ENCODE measurements at regions not wholly inside any gene's neighbourhood (a gene's known extent, or its start where the extent isn't known, plus 50 kb on each side); places are given as distances from the start of the nearest gene placed in this dataset.
"Not testable (repeated sequence)": the region's sequence is repeated elsewhere in the genome, so short reads cannot be mapped to it uniquely, and the experiment has no call there.

GRCh38 chr6:112437058-112437457 lies 89.9 kb downstream of the RFPL4B start:
- no peak for ATAC-seq (ENCODE audit: low read depth)
- Mint-ChIP-seq H3K27me3 (no peaks in the 10 kb centered on the region), H3K4me3 (no peak overlapping the region), H3K27ac (no peak overlapping the region), H3K9me3 (no peaks in the 10 kb centered on the region), H3K36me3 (no peaks in the 10 kb centered on the region), H3K4me1 (no peaks in the 10 kb centered on the region)
- no peak for DNase-seq (ENCODE audit: low spot score in 2 of 2)

DNA sequence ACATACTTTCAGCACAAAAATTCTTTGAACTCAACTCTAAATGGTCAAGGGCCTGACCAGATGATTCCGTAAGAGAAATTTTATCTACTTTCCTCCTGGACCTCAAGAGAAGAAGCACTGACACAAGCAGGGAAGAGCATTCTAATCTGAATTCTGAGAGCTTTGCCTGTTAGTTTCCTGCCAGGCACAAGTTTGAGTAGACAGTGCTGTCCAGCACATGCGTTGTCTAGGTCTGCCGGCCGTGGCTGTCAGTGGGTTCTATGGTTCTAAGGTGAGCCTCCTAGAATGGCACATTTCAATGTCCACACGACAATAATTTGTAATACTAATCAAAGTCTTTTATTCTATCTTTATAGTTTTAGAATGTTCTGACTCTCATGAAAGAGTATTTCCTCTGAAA lies 91.9 kb downstream of the RFPL4B start:
- H3K9me3 Mint-ChIP-seq: no peaks in the 10 kb centered on the region
- no peaks in the 10 kb centered on the region for H3K27me3 Mint-ChIP-seq
- no peak overlapping the region for H3K27ac Mint-ChIP-seq
- ATAC-seq (ENCODE audit: low read depth) (no peak), DNase-seq (ENCODE audit: low spot score in 2 of 2) (no peak)
- H3K36me3 Mint-ChIP-seq: no peaks in the 10 kb centered on the region
- no peak overlapping the region for H3K4me3 Mint-ChIP-seq
- H3K4me1 Mint-ChIP-seq: no peaks in the 10 kb centered on the region

- Mint-ChIP-seq H3K27ac (no peak overlapping the region), H3K36me3 (no peaks in the 10 kb centered on the region), H3K4me3 (no peak overlapping the region), H3K27me3 (no peaks in the 10 kb centered on the region), H3K4me1 (no peaks in the 10 kb centered on the region), H3K9me3 (no peaks in the 10 kb centered on the region)
- DNase-seq (ENCODE audit: low spot score in 2 of 2): no peak
- ATAC-seq (ENCODE audit: low read depth): no peak
Measured at GRCh38 chr6:112439432-112439831, 92.3 kb downstream of the RFPL4B start.

DNA sequence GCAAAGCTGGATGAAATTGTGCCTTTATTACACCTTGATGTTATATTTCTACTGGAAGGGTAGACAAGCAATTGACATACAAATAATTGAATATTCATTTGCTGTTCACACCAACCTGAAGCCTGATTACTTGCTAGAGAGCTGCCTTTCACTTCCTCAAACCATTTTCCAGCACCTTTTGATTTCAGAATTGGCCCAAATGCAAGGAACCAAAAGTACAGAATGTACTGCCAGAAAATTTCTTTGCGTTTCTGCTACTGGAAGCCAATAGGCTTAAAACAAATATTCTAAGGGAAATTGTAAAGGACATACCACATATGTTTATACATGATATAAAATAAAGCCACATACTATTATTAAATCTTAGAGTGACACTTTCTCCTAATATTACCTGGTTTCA lies 94.5 kb downstream of the RFPL4B start:
- no peaks in the 10 kb centered on the region for H3K4me1 Mint-ChIP-seq
- ATAC-seq (ENCODE audit: low read depth): no peak
- DNase-seq (ENCODE audit: low spot score in 2 of 2): no peak

GRCh38 chr6:112443179-112444065 lies 96.3 kb downstream of the RFPL4B start:
- no peak for DNase-seq (ENCODE audit: low spot score in 2 of 2)
- Mint-ChIP-seq H3K4me3 (no peak overlapping the region), H3K9me3 (peaks cover 1% of the 10 kb centered on the region), H3K27me3 (peaks cover 2% of the 10 kb centered on the region), H3K36me3 (no peaks in the 10 kb centered on the region), H3K4me1 (no peaks in the 10 kb centered on the region), H3K27ac (no peak overlapping the region)
- ATAC-seq (ENCODE audit: low read depth): no peak

More for the DNA sequence above, 94.5 kb downstream of the RFPL4B start:
- H3K27ac Mint-ChIP-seq: no peak overlapping the region
- no peak overlapping the region for H3K4me3 Mint-ChIP-seq
- H3K27me3 Mint-ChIP-seq: no peaks in the 10 kb centered on the region
- no peaks in the 10 kb centered on the region for H3K36me3 Mint-ChIP-seq
- no peaks in the 10 kb centered on the region for H3K9me3 Mint-ChIP-seq

GRCh38 chr6:112448786-112449185 lies 101.7 kb downstream of the RFPL4B start:
- H3K4me1 Mint-ChIP-seq; H3K27me3 Mint-ChIP-seq; DNase-seq (ENCODE audit: low spot score in 2 of 2); H3K4me3 Mint-ChIP-seq; H3K36me3 Mint-ChIP-seq; H3K27ac Mint-ChIP-seq; ATAC-seq (ENCODE audit: low read depth): not testable (repeated sequence)
- H3K9me3 Mint-ChIP-seq: peaks cover 14% of the 10 kb centered on the region

- Mint-ChIP-seq H3K27me3 (peaks cover 2% of the 10 kb centered on the region), H3K4me1 (no peaks in the 10 kb centered on the region), H3K9me3 (peaks cover 14% of the 10 kb centered on the region), H3K4me3 (no peak overlapping the region), H3K36me3 (no peaks in the 10 kb centered on the region), H3K27ac (no peak overlapping the region)
- no peak for DNase-seq (ENCODE audit: low spot score in 2 of 2)
- ATAC-seq (ENCODE audit: low read depth): no peak
Measured at GRCh38 chr6:112450663-112451062, 103.5 kb downstream of the RFPL4B start.

GRCh38 chr6:112457886-112458285 lies 110.8 kb downstream of the RFPL4B start:
- Mint-ChIP-seq H3K36me3 (no peaks in the 10 kb centered on the region), H3K4me1 (no peaks in the 10 kb centered on the region), H3K4me3 (no peak overlapping the region), H3K9me3 (no peaks in the 10 kb centered on the region), H3K27ac (no peak overlapping the region), H3K27me3 (peaks cover 4% of the 10 kb centered on the region)
- ATAC-seq (ENCODE audit: low read depth) (no peak), DNase-seq (ENCODE audit: low spot score in 2 of 2) (no peak)

- DNase-seq (ENCODE audit: low spot score in 2 of 2) (no peak), ATAC-seq (ENCODE audit: low read depth) (no peak)
- no peak overlapping the region for H3K27ac Mint-ChIP-seq
- no peaks in the 10 kb centered on the region for H3K9me3 Mint-ChIP-seq
- no peaks in the 10 kb centered on the region for H3K36me3 Mint-ChIP-seq
- peaks cover 4% of the 10 kb centered on the region for H3K27me3 Mint-ChIP-seq
- no peaks in the 10 kb centered on the region for H3K4me1 Mint-ChIP-seq
- H3K4me3 Mint-ChIP-seq: no peak overlapping the region
Measured at GRCh38 chr6:112459758-112460304, 112.7 kb downstream of the RFPL4B start.

GRCh38 chr6:112464901-112465665 lies 118.0 kb downstream of the RFPL4B start:
- ATAC-seq (ENCODE audit: low read depth) (no peak), DNase-seq (ENCODE audit: low spot score in 2 of 2) (no peak)
- Mint-ChIP-seq H3K9me3 (no peaks in the 10 kb centered on the region), H3K4me1 (no peaks in the 10 kb centered on the region), H3K4me3 (no peak overlapping the region), H3K27me3 (no peaks in the 10 kb centered on the region), H3K27ac (no peak overlapping the region), H3K36me3 (no peaks in the 10 kb centered on the region)

- Mint-ChIP-seq H3K36me3 (no peaks in the 10 kb centered on the region), H3K4me3 (no peak overlapping the region)
- no peak for DNase-seq (ENCODE audit: low spot score in 2 of 2)
Measured at GRCh38 chr6:112466373-112467151, 119.4 kb downstream of the RFPL4B start.

GRCh38 chr6:112468359-112468758 lies 121.2 kb downstream of the RFPL4B start:
- no peak for ATAC-seq (ENCODE audit: low read depth)
- no peak for DNase-seq (ENCODE audit: low spot score in 2 of 2)
- peaks cover 4% of the 10 kb centered on the region for H3K27me3 Mint-ChIP-seq
- no peak overlapping the region for H3K27ac Mint-ChIP-seq
- no peaks in the 10 kb centered on the region for H3K4me1 Mint-ChIP-seq
- H3K4me3 Mint-ChIP-seq: no peak overlapping the region
- no peaks in the 10 kb centered on the region for H3K9me3 Mint-ChIP-seq
- H3K36me3 Mint-ChIP-seq: no peaks in the 10 kb centered on the region

More at GRCh38 chr6:112466373-112467151, 119.4 kb downstream of the RFPL4B start:
- no peaks in the 10 kb centered on the region for H3K9me3 Mint-ChIP-seq
- peaks cover 4% of the 10 kb centered on the region for H3K27me3 Mint-ChIP-seq
- no peak overlapping the region for H3K27ac Mint-ChIP-seq
- no peaks in the 10 kb centered on the region for H3K4me1 Mint-ChIP-seq
- no peak for ATAC-seq (ENCODE audit: low read depth)

- H3K36me3 Mint-ChIP-seq: no peaks in the 10 kb centered on the region
- no peaks in the 10 kb centered on the region for H3K9me3 Mint-ChIP-seq
- H3K27me3 Mint-ChIP-seq: peaks cover 4% of the 10 kb centered on the region
- H3K4me3 Mint-ChIP-seq: no peak overlapping the region
- no peak overlapping the region for H3K27ac Mint-ChIP-seq
- ATAC-seq (ENCODE audit: low read depth) (no peak), DNase-seq (ENCODE audit: low spot score in 2 of 2) (no peak)
- H3K4me1 Mint-ChIP-seq: no peaks in the 10 kb centered on the region
Measured at GRCh38 chr6:112469306-112469705, 122.2 kb downstream of the RFPL4B start.

DNA sequence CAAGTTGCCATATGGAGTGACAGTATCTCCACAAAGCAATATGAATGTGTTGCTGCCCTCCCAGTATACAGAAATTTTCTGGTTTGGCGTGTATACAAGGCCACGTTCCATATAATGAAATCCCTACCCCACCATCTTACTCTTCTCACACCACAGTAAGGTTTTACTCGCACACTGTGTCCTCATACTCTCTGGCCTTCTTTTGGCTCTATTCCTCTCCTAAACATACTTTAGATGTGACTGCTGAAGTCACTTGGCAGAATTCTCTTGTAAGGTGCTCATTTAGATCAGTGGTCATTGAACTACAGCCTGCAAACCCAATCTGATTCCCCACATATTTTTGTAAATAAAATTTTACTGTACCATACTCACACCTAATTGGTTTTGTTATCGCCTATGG lies 123.2 kb downstream of the RFPL4B start:
- H3K9me3 Mint-ChIP-seq: no peaks in the 10 kb centered on the region
- DNase-seq (ENCODE audit: low spot score in 2 of 2) (no peak), ATAC-seq (ENCODE audit: low read depth) (no peak)
- no peaks in the 10 kb centered on the region for H3K4me1 Mint-ChIP-seq
- no peak overlapping the region for H3K4me3 Mint-ChIP-seq
- no peak overlapping the region for H3K27ac Mint-ChIP-seq
- no peaks in the 10 kb centered on the region for H3K36me3 Mint-ChIP-seq
- peaks cover 4% of the 10 kb centered on the region for H3K27me3 Mint-ChIP-seq

Measured in memory B cell (primary cell).